PFSK-1 (cell line): ENCODE measurements at regions not wholly inside any gene's neighbourhood (a gene's known extent, or its start where the extent isn't known, plus 50 kb on each side); places are given as distances from the start of the nearest gene placed in this dataset.

ENCODE experiments used
- FOXP2 ChIP-seq: optimal IDR thresholded peaks from 2 replicates; pipeline ENCODE3; 2011; ENCODE audit warnings: borderline replicate concordance, control low read depth, inconsistent platforms; ENCODE audit not compliant: insufficient read depth; ENCODE audit errors: extremely low read length, extremely low read depth
- POLR2AphosphoS5 ChIP-seq: IDR thresholded peaks from 2 replicates; pipeline ENCODE4 v1.6.1; 2012; ENCODE audit warnings: low read depth, mild to moderate bottlenecking, control low read depth, low read length, moderate library complexity
- SIN3A ChIP-seq: IDR thresholded peaks from 2 replicates; pipeline ENCODE4 v1.6.1; 2012; ENCODE audit warnings: mild to moderate bottlenecking, low read length, moderate library complexity, borderline replicate concordance; ENCODE audit not compliant: insufficient read depth
- TAF1 ChIP-seq: IDR thresholded peaks from 2 replicates; pipeline ENCODE4 v1.6.1; 2012; ENCODE audit warnings: low read length, control low read depth, borderline replicate concordance; ENCODE audit not compliant: insufficient read depth
- TF ChIP-seq, protein P1 (sequence below), 2 experiments: IDR thresholded peaks; 2 replicates each; pipeline versions ENCODE4 v1.6.1 to v1.8.0; 2011 to 2012; ENCODE audit warnings: low read depth in 2 of 2, low read length in 2 of 2, control low read depth in 1 of 2, inconsistent platforms in 1 of 2, mild to moderate bottlenecking in 1 of 2, moderate library complexity in 1 of 2; ENCODE audit not compliant: insufficient read depth in 1 of 2

GRCh38 chr4:123699880-123700771 is 303.5 kb downstream of the SPRY1 start:
- TF ChIP-seq SIN3A (no peak), FOXP2 (no peak), TAF1 (no peak), POLR2AphosphoS5 (no peak)
- TF ChIP-seq, protein P1, sequence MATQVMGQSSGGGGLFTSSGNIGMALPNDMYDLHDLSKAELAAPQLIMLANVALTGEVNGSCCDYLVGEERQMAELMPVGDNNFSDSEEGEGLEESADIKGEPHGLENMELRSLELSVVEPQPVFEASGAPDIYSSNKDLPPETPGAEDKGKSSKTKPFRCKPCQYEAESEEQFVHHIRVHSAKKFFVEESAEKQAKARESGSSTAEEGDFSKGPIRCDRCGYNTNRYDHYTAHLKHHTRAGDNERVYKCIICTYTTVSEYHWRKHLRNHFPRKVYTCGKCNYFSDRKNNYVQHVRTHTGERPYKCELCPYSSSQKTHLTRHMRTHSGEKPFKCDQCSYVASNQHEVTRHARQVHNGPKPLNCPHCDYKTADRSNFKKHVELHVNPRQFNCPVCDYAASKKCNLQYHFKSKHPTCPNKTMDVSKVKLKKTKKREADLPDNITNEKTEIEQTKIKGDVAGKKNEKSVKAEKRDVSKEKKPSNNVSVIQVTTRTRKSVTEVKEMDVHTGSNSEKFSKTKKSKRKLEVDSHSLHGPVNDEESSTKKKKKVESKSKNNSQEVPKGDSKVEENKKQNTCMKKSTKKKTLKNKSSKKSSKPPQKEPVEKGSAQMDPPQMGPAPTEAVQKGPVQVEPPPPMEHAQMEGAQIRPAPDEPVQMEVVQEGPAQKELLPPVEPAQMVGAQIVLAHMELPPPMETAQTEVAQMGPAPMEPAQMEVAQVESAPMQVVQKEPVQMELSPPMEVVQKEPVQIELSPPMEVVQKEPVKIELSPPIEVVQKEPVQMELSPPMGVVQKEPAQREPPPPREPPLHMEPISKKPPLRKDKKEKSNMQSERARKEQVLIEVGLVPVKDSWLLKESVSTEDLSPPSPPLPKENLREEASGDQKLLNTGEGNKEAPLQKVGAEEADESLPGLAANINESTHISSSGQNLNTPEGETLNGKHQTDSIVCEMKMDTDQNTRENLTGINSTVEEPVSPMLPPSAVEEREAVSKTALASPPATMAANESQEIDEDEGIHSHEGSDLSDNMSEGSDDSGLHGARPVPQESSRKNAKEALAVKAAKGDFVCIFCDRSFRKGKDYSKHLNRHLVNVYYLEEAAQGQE (IDR thresholded peaks at IDR 0.05; ENCODE audit: insufficient read depth in 1 of 2, low read depth in 2 of 2, low read length in 2 of 2): no peak

GRCh38 chr4:123701131-123701575 is 304.6 kb downstream of the SPRY1 start:
- TF ChIP-seq POLR2AphosphoS5: no peak
- no peak for TF ChIP-seq SIN3A
- TF ChIP-seq TAF1: no peak
- TF ChIP-seq, protein P1 (IDR thresholded peaks at IDR 0.05; ENCODE audit: insufficient read depth in 1 of 2, low read depth in 2 of 2, low read length in 2 of 2): no peak
- no peak for TF ChIP-seq FOXP2

DNA sequence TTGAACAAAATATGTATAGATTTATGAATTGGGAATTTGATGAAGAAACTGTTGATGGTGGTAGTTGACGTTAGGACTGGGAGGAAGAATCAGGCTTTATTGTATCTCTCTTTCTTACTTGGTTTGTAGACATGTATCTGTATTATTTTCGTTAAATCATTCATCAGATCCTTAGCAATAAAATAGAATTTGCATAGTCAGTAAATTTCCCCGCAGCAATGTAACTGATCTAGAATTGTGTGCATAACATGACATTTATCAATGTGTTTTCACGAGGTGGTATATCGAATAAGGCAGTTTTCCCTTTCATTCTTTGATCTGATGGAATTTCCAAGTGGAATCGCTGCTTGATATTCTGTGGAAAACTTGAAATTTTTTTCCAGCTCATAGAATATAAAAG is 308.8 kb downstream of the SPRY1 start:
- TF ChIP-seq POLR2AphosphoS5 (no peak), FOXP2 (no peak), SIN3A (no peak), TAF1 (no peak)
- TF ChIP-seq, protein P1 (IDR thresholded peaks at IDR 0.05; ENCODE audit: insufficient read depth in 1 of 2, low read depth in 2 of 2, low read length in 2 of 2): no peak

DNA sequence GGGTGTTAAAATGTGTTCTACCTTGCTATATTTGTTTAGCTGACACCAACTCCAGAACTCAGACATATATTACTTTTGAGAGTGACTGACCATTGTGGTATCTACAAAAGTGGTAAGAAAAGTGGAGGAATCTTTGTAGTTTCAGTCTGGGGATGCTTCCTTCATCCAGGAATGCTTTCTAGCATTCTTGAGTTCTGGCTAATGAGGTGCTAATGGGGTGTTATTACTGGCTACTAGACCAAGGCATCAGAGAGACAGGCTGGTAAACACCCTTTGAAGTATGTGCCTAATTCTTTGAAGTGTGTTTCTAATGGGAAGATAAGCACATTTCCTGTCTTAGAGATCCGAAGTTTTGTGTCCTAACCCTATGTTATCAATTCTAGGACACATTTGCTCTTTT is 310.4 kb downstream of the SPRY1 start:
- TF ChIP-seq POLR2AphosphoS5 (no peak), SIN3A (no peak), TAF1 (no peak), FOXP2 (no peak)
- TF ChIP-seq, protein P1 (IDR thresholded peaks at IDR 0.05; ENCODE audit: insufficient read depth in 1 of 2, low read depth in 2 of 2, low read length in 2 of 2): no peak
